ENCODE measurements at regions not wholly inside any gene's neighbourhood (a gene's known extent, or its start where the extent isn't known, plus 50 kb on each side); places are given as distances from the start of the nearest gene placed in this dataset.
"Not testable (repeated sequence)": the region's sequence is repeated elsewhere in the genome, so short reads cannot be mapped to it uniquely, and the experiment has no call there.

DNA sequence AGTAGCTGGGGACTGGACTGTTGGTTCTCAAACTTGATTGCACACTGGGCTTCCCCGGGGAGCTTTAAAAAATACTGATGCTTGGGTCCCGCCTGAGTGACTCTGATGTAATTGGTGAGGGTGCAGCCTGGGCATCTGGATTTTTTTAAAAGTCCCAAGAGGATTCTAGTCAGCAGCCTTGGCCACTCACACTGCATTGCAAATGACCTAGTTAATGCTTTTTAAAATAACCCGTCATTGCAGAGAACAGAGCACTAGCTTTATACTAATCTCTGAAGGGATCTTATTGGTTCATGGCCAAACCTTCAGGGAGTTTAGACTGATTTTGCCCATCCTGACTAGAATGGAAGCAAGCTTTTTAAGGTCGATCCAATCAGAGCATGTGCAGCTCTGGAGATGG, 310.6 kb upstream of the PROK2 start:
- no peak for DNase-seq (ENCODE audit: low read depth)

DNA sequence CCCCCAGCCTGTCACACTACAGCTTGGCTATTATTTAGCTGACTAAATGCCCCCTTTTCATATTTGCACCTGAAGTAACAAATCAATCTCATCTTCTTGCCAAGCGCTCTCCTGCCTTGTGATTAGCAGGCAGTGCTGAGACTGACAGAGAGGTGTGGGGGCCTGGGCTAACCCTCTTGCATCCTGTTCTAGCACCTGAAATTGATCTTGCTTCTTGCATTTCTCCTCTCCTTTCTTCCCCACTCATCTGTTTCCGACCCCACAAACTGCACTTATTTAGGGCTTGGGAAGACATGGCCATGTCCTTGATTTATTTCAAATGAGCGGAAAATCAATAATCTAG, 309.0 kb upstream of the PROK2 start:
- DNase-seq (ENCODE audit: low read depth) = no peak

DNA sequence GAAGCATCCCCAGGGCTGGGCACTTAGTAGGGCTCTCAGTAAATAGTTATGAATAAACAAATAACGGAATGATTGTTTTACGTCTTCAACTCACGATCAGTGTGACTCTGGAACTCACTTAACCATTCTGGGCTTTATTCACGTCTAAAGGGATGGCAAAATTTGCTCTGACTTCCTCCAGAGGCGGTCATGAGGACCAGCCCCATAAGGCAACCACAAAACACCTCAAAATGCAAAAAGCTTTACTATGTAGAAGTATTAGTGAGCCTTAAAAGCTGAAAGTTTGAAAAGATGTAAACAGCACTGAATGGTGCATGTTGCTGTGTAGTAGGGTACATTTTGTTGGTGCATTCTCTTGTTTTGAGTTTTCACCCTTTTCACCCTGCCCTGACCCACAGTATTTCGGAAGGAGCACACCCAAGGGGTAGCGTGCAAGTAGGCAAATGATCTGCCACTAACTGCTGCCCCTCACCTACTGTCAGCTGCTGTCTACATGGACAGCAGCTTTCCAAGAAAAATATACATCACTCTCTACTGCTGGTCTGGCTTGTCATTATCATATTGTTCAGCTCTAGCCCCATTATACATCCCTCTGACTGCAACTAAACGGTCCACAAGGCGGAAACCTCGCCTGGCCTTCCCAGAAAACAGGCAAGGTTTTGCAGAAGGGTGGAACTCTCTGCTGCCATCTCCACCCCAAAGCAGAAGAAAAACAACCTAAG, 308.5 kb upstream of the PROK2 start:
- no peak for DNase-seq (ENCODE audit: low read depth)

DNA sequence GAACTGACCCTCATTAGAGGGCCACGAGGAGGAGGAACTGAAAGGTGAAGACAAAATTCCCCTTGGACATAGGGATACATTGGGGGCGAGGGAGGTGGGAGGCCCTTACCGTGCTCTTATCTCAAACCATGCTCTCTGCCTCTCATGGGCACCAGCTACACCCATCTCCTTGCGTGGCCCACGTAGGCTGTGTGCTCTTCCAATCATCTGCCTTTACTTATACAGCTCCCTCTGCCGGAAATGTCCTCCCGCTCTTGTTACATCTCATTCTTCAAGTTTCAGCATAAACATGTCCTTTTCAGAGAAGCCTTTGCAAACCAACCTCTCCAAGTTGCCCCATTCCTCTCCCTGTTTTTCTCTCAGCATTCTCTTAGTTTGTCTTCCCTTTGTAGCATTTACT, 307.8 kb upstream of the PROK2 start:
- no peak for DNase-seq (ENCODE audit: low read depth)

DNA sequence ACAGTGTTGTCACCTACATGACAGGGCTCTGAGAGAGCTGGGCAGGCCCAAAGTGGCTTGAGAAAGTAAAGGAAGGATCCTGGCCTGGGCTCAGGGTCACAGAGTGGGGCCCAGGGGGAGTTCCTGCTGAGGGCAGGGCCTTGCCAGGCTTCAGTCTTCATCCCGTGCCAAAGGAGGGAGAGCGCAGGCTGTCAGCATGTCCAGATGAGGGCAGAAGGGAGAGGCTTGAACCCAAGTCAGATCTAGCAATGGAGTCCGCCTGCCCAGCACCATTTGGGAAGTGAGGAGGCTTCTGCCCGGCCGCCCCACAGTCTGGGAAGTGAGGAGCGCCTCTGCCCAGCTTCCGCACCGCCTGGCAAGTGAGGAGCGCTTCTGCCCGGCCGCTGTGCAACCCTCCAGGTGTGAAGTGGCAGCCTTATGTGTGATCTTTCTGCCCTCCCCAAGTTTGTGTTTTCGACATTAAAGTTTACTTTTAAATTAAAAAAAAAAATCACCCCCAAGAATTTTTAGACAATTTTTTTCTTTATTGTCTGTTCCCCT, 303.6 kb upstream of the PROK2 start:
- DNase-seq (ENCODE audit: low read depth) = no peak

DNA sequence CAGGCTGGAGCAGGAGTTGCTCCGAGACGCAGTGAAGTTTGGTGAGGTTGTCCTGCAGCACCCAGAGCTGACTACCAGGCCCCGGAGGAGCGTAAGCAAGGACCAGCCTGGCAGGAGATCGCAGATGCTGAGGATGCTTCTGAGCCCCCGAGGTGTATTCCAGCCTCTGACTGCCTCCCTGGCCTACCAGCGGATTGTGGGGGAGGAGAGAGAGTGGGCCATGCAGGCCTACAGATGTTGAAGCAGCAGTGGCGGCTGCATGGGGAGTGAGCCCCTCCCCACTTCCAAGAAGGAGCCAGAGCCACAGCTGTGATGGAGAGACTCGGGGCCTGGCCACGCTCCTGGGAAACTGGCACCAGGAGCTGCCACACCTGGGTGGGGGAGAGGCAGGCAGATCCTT, 302.5 kb upstream of the PROK2 start:
- no peak for DNase-seq (ENCODE audit: low read depth)

DNA sequence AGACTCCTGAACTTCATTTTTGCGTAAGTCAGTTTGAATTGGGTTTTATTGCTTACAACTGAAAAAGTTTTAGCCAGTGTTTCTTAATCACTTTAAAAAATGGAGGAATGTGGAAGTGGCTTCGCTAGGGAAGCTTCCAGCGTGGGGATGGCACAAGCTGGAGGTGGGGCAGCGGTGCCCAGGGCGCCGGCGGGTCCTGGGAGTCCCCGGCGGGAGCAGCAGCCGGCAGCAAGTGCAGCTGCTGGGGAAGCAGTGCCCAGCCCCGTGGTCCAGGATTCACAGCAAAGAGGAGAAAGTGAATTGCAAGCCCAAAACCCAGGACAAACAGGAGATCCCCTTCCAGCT, 301.8 kb upstream of the PROK2 start:
- DNase-seq (ENCODE audit: low read depth) = no peak

DNA sequence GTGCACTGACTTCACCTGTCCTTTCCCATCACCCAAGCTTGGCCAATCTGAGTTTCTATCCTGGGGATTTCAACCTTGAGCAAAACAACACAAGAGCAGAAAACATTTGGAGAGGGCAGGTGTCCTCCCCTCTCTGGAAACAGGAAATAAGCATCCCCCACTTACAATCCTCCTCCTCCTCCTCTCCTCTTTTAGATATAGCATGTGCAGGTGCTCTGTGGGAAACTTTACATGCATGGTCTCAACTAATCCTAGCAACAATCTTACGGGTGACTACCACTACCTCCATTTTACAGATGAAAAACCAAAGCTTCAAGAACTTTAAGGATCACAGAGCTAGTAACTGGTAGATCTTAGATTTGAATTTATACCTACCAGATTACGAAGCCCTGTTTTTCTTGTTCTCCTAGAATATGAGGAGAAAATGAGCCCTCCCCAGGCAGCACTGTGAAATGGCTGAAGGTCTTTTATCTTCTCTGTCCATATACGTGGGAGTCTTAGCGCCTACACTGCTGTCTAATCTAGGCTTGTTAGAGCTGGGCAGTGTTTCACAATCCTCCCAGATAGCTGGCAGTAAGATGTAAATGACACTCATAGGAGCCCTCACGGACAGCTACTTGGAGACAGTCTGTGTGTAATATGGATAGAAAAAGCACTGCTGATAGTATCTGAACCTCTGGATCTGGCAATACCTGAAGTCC, 301.2 kb upstream of the PROK2 start:
- DNase-seq (ENCODE audit: low read depth) = no peak

DNA sequence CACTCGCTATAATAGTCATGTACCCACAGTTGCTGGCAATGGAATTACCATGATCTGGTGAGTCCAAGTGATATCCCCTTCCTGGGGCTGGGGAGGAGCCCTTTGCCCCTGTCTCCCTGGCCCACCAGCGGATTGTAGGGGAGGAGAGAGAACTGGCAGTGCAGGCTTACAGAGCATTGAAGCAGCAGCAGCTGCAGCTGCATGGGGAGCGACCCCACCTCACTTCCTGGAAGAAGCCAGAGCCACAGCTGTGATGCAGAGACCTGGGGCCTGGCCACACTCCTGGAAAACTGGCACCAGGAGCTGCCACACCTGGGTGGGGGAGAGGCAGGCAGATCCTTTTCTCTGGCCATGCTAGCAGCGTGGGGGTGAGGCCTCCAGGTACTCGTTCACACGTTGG, 300.1 kb upstream of the PROK2 start:
- DNase-seq (ENCODE audit: low read depth) = no peak

DNA sequence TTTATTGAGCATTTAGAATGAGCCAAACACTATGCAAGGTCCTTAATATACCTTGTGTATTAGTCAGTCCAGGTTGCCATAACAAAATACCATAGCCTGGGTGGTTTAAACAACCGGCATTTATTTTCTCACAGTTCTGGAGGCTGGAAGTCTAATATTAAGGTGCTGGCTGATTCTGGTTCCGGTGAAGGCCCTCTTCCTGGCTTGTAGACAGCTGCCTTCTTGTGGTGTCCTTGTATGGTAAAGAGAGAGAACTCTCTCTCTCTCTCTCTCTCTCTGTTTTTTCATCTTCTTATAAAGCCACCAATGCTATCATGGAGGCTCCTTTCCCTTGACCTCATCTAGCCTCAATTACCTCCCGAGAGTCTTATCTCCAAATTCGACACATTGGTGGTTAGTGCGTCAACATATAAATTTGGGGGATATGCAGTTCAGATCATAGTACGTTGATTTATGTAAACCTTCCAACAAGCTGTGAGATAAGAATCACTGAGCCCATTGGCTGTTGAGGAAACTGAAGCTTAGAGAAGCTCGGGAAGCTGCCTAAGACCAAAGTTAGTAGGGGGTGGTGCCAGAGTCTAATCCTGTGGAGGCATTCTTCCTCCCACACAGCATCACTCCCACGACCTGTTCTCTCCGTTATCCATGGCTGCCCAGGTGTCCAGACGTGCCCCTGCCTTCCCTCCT, 298.0 kb upstream of the PROK2 start:
- DNase-seq (ENCODE audit: low read depth) = no peak

DNA sequence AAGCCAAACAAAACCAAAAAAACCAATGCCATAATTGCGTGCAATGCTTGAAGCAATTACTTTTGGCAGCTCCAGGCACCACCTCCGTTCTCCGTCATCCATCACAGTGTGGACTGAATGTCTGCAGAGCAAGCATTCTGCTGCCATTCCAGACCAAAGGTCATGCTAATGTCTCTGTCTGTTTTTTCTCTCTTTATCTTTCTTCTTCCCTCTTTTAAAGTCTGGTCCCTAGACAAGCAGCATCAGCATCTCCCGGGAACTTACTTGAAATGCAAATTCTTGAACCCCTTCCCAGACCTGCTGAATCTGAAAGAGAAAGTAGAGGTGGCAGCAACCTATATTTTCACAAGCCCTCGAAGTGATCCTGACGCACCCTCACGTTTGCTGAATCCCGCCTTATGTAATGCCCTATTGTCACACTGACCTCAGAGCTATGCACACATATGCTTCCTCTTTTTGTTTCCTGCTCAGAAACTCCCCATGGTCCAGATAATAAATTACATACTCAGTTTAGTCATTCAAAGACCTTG, 297.3 kb upstream of the PROK2 start:
- DNase-seq (ENCODE audit: low read depth) = no peak

DNA sequence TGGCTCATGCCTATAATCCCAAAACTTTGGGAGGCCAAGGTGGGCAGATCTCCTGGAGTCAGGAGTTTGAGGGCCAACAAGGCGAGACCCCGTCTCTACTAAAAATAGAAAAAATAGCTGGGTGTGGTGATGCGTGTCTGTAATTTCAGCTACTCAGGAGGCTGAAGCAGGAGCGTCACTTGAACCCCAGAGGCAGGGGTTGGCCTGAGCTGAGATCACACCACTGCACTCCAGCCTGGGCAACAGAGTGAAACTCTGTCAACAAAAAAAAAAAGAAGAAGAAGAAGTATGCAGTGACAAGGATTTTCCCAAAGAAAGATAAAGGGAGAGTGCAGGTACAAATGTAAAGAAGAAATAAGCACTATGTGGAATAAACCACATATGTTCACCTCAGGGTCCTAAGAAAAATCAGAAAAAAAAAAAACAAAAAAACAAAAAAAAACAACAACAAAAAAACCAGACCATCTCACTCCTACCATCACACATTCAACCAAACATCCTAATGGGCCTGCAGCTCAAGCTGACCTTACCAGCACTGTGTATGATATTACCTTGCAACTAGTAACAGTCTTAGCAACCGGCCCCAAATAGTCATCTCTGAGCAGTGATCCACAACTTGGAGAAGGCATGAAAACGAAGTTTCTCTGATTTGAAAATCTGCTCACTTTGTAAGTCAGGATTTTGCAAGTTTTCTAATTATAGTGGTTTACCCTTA, 296.7 kb upstream of the PROK2 start:
- DNase-seq (ENCODE audit: low read depth) = no peak

DNA sequence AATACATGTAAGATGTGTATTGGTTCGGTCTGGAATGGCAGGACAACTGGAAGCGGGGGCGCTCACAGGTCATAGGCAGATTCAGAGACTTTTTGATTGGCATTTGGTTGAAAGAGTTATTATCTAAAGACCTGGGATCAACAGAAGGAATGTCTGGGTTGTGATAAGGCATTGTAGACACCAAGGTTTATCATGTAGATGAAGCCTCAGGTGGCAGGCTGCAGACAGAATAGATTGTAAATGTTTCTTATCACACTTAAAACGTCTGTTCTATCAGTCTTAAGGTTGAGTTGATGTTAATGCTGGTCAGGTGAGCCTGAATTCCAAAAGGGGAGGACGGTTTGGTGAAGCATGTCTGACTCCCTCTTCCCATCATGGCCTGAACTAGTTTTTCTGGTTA, 295.9 kb upstream of the PROK2 start:
- DNase-seq (ENCODE audit: low read depth) = no peak

DNA sequence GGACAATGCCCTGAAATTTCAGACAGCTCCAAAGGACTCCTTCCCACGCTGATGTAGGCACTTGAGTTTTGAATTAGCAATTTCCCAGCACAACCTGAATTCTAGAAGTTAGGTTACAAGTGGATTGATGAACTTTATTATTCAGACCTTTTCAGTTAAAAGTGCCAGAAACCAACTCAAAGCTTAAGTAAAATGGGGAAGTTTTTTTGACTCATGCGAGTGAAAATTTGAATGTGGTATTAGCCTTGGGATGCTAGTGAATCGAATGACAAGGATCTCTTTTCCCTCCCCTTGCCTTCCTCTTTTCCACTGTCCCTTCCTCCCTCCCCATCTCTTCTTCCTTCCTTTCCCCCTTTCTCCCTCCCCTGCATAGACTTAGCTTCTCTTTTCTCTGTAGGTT, 295.1 kb upstream of the PROK2 start:
- no peak for DNase-seq (ENCODE audit: low read depth)

DNA sequence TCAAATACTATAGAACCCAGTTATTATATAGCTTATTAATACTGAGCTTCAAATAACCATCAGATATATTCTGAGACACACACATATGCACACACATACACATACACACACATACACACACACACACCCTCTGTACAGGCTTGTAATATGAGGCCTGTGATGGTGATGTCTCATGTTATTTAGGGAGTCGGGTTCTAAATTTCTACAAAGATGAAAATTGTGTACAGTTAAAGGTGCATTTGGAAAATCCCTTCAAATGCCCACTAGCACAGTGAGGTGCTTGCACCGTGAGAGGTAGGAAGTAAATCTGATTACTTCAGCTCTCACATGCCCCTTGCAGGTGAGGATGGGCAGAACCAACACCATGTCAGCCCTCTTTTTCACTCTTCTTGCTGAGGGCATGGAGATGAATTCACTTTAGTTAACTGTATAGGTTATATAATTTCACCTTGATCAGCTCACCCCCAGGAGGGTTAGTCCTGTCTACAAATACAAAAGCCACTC, 294.5 kb upstream of the PROK2 start:
- DNase-seq (ENCODE audit: low read depth) = no peak

DNA sequence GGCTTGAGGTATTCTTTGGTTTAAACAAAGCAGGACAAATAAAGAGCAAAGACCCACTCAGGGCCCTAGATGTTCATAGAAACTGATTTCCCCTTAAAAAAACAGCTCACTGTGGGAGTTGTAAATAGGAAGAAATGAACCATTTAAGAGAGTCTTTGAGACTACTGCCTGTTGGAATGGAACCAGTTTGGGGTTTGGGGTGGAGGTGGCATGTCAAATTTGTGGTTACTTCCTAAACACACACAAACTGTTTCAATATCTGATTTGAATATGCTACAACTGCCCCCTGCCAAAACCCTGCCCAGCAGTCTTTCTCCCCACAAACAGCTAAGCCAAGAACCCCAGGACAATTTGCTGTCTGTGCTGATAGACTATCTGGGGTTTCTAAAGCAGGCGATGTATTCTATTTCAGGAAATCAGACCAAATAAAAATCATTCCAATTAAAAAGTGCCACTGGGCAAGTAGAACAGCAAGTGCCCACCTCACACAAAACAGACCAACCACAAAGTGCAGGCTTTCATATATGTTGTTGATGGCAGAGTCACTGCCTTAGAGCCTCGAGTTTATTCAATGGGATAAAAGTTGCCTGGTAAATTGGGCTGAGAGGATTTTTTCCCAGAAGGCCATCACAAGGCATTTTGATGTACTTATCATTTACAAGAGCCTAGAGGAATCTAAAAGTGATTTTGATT, 293.9 kb upstream of the PROK2 start:
- no peak for DNase-seq (ENCODE audit: low read depth)

DNA sequence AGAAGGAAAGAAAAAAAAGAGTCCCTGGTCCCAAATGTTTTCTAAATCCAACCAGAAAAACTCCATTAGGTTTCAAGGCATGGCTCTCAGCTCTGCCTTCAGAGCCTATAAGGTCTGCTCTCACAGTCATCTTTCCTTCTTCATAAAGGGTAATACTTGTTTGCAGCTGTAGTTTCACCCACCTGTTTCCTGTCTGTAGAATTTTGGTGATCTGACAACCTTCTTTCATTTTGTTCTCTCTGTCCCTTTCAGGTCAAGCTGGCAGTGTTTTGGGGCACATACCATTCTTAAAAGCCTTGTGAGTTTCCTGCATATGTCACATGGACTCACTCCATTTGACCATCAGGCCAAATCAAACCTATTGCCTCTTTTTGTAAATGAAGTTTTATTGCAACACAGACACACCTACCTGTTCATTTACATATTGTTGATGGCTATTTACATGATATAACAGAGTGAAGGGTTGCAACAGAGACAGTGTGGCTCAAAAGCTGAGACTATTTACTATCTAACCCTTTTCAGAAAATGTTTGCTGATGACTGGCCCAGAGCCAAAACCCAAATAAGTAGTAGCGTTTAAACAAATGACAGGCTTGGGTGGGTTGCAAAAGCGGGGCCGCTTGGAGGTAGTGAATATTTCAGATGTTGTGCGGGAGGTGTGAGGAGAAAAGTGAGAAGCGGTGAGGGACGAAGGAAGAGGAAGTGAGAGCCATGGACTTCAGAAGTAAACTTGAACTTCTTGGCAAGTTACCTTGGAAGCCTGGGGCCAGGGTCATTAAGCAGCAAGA, 292.7 kb upstream of the PROK2 start:
- no peak for DNase-seq (ENCODE audit: low read depth)

DNA sequence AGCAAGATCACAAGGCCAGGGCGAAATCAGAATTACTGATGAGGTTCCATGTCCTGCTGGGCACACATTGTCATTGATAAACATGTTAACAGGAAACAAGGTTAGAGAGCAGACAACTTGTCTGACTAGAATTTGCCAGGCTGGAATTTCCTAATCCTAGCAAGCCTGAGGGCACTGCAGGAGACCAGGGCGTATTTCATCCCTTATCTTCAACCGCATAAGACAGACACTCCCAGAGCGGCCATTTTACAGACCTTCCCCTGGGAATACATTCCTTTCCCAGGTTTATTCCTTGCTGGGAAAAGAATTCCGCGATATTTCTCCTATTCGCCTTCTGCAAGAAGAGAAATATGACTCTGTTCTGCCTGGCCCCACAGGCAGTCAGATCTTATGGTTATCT, 290.9 kb upstream of the PROK2 start:
- not testable (repeated sequence) for DNase-seq (ENCODE audit: low read depth)

DNA sequence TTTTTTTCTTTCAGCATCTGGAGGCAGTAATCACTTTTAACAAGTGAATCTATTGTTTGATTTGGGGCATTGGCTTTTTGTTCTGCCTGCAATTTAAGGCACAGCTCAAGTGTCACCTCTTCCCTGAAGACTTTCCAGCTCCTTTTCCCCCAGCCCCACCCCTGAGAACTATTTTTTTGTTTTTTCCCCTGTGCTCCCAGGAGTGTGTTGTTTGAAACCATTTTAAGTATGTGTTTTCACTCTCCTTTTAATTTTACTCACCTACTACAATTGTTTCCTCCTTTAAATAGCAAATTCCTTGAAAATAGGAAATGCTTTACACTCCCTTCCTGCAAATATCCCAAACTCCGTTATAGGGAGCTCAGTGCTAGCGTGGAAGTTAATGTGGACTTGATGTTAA, 286.7 kb upstream of the PROK2 start:
- DNase-seq (ENCODE audit: low read depth) = no peak

DNA sequence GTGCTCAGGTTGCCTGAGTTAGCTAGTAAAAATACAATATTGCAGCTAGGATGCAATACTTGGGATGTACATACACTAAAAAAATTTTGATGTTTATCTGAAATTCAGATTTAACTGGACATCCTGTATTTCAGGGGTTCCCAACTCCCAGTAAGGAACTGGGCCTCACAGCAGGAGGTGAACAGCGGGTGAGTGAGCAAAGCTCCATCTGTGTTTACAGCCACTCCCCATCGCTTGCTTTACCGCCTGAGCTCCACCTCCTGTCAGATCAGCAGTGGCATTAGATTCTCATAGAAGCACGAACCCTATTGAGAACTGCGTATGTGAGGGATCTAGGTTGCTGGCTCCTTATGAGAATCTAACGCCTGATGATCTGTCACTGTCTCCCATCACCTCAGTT, 285.1 kb upstream of the PROK2 start:
- DNase-seq (ENCODE audit: low read depth) = no peak
